Activated CD4-positive, alpha-beta T cell treated with anti-CD3 and anti-CD28 coated beads for 24 hours (primary cell): ENCODE measurements at regions not wholly inside any gene's neighbourhood (a gene's known extent, or its start where the extent isn't known, plus 50 kb on each side); places are given as distances from the start of the nearest gene placed in this dataset.
"Not testable (repeated sequence)": the region's sequence is repeated elsewhere in the genome, so short reads cannot be mapped to it uniquely, and the experiment has no call there.

Source experiments
- DNase-seq, 2 donors: peaks; one replicate each; pipeline ENCODE4 v3.0.0-alpha.2; 2020; ENCODE audit warnings: low read depth in 2 of 2

DNA sequence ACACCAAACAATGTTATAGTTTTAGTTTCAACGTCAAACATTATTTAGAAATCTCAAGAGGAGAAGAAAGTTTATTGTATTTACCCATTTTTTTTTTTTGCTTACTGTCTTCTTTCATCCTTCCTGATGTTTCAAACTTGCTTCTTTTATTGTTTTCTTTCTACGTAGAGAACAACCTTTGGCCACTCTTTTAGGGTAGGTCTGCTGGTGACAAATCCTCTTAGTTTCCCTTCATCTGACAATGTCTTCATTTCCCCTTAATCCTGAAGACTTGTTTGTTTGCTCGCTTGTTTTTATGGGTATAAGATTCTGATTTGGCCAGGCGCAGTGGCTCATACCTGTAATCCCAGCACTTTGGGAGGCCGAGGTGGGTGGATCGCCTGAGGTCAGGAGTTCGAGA is 89.1 kb downstream of the RHOU start:
- DNase-seq = no peak

- no peak for DNase-seq
Measured at GRCh38 chr1:228825041-228825440, 89.8 kb downstream of the RHOU start.

GRCh38 chr1:228825840-228826484 is 90.7 kb downstream of the RHOU start:
- no peak for DNase-seq

- DNase-seq = no peak
Measured at GRCh38 chr1:228827019-228827418, 91.7 kb downstream of the RHOU start.

- no peak for DNase-seq
Measured at GRCh38 chr1:228828151-228828550, 92.9 kb downstream of the RHOU start.

- no peak for DNase-seq
Measured at GRCh38 chr1:228830185-228830953, 95.1 kb downstream of the RHOU start.

- DNase-seq = no peak
Measured at GRCh38 chr1:228830954-228831481, 95.7 kb downstream of the RHOU start.

GRCh38 chr1:228833911-228834688 is 98.8 kb downstream of the RHOU start:
- DNase-seq = no peak

- DNase-seq = no peak
Measured at GRCh38 chr1:228835456-228835855, 100.2 kb downstream of the RHOU start.

- DNase-seq = no peak
Measured at GRCh38 chr1:228835911-228836310, 100.6 kb downstream of the RHOU start.

DNA sequence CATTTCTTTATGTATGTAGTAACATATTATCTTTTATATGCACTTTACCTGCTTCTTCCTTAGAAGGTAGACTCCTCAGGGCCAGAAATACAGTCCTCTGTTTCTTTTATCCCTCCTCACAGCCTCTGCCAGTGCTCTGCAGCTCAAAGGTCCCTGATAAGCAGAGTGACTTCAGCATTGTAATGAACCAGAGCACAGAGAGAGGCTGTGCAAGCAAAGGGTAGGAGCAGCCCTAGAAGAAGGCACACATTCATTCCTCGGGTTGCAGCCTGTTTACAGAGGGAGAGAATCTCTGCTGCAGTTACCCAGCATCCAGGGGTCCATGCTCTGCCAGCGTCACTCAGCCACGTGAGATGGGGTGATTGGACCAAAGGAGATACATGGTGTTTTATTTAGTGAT is 101.1 kb downstream of the RHOU start:
- no peak for DNase-seq

DNA sequence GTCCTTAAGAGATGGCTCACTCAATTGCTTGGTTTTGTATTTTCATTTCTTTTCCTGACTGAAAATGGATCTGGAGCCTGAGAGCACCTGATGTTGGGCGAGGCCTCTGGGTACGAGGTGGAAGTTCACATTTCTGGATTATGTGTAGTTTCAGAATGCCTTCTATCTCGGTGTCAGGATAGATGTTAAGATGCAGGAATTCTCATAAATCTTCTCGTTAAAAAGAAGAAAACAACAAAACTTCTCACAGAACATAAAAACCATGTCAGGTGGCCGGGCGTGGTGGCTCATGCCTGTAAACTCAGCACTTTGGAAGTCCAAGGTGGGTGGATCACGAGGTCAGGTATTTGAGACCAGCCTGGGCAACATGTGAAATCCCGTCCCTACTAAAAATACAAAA is 101.8 kb downstream of the RHOU start:
- DNase-seq = no peak

- no peak for DNase-seq
Measured at GRCh38 chr1:228837817-228838716, 102.8 kb downstream of the RHOU start.

DNA sequence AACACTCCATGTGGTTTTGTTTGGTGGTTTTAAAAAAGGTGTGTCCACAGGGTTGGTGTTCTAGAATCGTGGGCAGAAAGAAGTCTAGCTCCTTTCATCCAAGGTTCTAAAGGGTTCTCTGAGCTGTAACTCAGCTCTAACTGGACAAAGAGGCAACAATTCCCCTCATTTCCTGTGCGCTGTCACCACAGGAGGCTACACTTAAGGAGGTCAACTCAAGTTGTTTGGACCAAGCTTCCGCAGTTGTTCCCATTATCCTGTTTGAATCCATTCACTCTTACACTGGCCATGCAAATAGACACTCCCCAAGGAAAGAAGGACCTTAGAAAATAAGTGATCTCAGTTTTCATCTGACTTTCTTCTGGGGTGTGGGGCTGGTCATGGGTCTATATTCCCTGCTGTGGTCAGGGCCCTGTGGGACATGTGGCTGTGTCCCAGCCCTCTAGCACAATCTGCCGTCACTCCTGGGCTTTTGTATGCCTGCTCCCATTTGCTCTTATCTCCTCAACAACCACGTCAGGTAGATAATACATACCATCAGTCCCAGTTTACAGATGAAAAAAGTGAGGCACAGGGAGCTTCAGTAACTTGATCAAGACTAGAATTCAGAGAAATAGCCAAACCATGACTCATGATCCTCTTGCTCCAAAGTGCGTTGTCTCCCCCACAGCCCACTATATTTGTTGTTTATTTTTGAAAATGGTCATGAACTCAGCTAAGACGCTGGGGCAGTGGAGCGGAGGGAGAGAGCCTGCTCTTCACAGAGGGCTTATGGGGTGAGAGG is 103.6 kb downstream of the RHOU start:
- DNase-seq = no peak

GRCh38 chr1:228839656-228840055 is 104.4 kb downstream of the RHOU start:
- no peak for DNase-seq

- no peak for DNase-seq
Measured at GRCh38 chr1:228841632-228842031, 106.4 kb downstream of the RHOU start.

- DNase-seq = no peak
Measured at GRCh38 chr1:228842094-228842775, 107.0 kb downstream of the RHOU start.

DNA sequence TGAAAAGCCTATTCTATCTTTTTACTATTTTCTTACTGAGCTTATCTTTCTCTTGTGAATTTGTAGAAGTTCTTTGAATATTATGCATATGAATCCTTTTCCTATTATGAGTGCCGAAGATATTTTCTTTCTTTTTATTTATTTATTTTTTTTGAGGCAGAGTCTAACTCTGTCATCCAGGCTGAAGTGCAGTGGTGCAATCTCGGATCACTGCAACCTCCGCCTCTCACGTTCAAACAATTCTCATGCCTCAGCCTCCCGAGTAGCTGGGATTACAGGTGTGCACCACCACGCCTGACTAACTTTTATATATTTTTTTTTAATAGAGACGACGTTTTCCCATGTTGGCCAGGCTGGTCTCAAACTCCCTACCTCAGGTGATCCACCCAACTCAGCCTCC is 109.8 kb downstream of the RHOU start:
- no peak for DNase-seq

GRCh38 chr1:228846952-228847351 is 111.7 kb downstream of the RHOU start:
- no peak for DNase-seq

- not testable (repeated sequence) for DNase-seq
Measured at GRCh38 chr1:228847451-228847850, 112.2 kb downstream of the RHOU start.
